HTR-8/SVneo (cell line): ENCODE measurements at regions not wholly inside any gene's neighbourhood (a gene's known extent, or its start where the extent isn't known, plus 50 kb on each side); places are given as distances from the start of the nearest gene placed in this dataset.

Source experiments
- DNase-seq: peaks from one replicate; pipeline ENCODE4 v3.0.0; 2011; ENCODE audit warnings: low spot score, mixed read lengths; ENCODE audit not compliant: insufficient read length
- FAIRE-seq: peaks from 2 replicates; lab custom pipeline; 2011; peaks lifted over from hg19 to GRCh38; lab: Jason Lieb, UNC

DNA sequence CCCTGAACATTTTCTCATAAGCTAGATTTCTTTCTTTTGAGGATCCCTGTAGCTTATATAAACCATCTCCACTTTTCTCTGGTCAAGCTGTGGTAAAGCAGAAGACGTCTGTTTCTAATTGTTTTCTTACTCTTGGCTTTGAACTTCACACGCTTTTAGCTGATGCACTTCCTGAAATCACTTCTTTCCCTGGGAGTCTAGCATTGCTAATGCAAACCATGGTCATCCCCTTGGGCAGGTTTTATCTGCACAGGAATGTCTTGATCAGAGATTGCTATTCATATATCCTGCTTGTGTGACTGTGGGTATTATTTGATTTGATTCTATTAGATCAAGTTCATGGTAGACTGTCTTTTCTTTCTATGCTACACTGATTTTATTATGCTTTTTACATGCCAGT is 199.2 kb upstream of the POU2AF2 start:
- DNase-seq (no peak), FAIRE-seq (no peak)

DNA sequence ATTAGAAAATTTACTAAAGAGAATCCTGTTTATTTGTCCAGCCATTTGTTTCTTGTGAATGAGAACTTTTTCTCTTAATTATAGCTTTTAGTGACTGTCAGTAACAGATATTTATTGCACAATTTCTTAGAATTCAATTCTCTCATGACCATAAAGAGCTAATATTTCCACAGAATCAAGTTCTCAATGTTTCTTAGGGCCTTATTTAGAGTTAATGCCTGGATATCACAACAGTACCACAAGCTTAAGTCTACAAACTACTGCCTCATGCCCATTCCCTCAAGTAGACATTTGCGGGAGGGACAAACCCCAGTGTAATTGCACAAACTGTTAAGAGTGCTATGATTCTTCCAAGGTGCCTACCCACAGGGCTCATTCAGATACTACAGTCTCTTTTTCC is 199.7 kb upstream of the POU2AF2 start:
- DNase-seq, result no peak
- no peak for FAIRE-seq

DNA sequence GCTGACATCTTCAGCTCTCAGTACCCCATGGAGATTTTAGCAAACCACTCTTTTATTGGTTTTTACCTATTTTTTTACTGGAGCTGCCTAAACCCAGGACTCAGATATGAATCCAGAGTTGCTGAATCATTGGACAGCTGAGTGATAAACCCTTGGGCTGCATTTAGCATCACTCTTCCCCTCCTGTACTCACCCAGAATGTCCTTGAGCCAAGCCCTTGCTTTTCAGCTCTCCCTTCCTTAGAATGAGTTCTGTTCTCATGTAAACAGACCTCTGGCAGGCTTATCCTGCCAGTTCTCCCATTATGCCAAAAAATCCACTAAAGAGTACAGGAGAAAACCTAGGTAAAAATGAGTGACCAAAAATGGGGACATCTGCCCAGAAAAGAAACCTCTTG is 200.1 kb upstream of the POU2AF2 start:
- FAIRE-seq (no peak), DNase-seq (no peak)

DNA sequence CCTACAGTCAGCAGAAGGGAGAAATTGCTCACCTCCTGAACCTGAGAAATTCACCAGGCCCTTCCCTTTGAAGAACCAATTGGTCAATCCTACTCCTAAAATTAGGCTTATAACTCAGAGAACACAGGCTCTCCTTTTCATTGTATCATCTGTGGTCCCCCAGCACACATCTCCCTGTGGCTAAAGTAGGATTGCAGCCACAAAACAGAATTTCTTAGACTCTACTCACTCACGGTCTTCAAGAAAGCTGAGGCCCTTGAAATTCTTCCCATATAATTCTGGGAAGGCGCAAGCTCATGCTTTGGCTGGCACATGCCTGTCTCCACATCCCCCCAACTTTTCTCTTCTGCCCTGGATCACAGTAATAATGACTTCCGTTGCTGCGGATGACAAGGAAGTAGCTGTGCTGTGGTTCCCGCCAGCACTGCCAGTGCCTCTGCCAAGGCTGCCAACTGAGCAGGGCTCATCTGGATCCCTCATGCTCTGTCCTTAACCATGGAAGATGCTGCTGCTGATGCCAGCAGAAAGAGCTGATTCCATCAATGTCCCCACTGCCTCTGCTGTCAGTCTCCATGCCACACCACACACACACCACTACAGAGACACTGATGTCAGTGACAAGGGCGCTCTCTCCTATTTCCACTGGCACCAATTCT is 200.6 kb upstream of the POU2AF2 start:
- FAIRE-seq, result no peak

DNA sequence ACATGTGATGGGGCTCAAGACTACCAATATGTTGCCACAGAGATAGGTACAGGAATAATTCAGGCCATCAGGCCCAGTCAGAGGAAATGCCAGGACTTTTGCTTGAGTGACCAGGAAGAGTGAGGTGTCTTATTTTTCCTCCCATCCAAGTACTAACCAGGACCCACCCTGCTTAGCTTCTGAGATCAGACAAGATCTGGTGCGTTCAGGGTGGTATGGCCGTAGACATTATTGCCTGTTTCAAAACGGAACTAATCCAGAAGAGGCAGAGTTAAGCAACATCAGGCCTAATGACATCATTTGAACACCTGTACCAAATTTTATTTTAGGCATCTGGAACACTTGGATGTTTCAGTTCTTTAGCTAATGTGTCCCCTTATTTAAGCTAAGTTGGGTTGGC is 205.5 kb upstream of the POU2AF2 start:
- FAIRE-seq (no peak), DNase-seq (no peak)

More for the DNA sequence above, 200.6 kb upstream of the POU2AF2 start:
- no peak for DNase-seq

DNA sequence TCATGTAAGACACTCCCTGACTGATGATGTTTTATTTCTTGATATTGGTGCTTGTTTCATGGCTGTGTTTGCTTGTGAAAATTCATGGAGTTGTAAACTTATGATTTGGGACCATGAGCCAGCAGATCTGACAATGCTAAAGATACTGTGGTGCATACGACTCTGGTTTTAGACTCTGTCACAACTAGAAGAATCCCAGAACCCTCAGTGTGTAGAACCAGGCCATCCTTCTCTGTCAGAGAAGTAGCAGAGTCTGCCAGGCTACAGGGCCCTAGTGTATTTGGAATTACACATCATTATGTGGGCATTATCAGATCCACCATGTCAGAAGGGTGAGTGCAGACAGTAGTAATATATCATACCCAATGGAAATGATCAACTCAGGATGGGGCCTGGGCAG is 209.8 kb upstream of the POU2AF2 start:
- DNase-seq, result no peak
- no peak for FAIRE-seq

DNA sequence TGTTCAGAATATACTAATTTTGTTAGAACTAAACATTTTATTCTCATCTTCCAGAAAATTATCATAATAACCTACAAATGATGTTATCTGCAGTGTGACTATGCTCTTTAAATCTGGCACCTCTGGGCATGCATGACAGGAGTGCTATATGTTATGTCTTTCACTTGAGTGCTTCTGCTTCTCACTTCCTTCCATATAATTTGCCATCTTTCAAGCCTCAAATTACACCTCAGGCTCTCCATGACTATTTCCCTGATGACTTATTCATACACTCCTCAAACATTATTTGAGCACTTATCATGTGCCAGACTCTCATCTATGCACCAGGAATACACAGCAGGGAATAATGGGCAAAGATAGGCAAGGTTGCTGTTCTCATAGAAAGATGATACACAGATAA is 219.3 kb upstream of the POU2AF2 start:
- FAIRE-seq, result no peak
- DNase-seq, result no peak

DNA sequence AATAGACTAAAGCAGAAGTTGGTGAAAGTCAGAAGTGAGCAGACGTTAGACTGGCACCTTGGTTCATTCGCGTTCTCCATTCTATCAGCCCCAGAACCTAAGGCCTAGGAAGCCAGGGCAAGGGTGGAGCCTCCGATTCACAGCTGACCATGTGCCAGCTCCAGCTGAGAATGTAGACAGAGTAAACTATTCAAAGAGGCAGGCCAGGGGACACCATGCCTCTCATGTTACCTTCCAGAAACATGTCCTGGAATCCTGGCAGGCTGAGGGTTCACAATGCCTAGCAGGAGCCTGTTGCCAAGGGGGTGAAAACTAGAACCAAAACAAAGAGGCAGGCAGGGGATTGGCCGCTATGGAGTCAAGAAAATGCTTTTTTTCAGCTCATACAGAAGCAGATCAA is 224.4 kb upstream of the POU2AF2 start:
- FAIRE-seq, result no peak
- DNase-seq, result no peak

DNA sequence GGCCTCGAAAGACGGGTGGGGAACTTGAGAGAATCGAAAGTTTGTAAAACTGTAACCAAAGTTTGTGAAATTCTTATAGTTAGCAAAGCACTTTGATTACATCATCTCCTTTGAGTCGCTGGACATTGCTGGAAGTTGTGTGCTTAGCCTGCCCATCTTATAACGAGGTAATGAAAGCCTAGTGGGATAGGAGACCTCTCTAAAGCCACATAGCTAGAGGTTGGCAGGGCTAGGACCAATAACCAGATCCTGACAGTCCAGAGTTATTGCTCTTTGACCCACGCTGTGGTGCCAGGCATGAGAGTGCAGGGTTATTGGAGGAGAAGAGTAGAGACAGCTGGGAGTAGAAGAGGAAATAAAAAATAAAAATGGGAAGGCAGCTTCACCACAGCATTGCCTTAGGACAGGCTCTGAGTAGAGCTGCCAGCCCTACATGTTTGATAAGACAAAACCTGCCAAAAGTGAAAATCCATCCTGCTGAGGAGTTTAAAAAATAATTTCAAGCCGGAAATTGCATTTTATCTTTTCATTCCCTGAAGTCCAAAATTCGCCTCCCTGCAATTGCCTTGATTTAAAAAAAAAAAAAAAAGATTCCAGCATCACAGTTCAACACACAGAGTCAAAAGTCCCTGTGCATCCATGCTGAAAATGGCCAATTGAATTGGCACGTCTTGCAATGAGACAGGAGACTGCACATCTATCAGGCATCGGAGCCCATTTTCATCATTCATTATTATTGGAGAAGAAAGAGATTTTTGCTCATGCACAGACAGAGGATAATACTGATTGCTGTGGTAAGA is 225.5 kb upstream of the POU2AF2 start:
- FAIRE-seq (no peak), DNase-seq (no peak)

DNA sequence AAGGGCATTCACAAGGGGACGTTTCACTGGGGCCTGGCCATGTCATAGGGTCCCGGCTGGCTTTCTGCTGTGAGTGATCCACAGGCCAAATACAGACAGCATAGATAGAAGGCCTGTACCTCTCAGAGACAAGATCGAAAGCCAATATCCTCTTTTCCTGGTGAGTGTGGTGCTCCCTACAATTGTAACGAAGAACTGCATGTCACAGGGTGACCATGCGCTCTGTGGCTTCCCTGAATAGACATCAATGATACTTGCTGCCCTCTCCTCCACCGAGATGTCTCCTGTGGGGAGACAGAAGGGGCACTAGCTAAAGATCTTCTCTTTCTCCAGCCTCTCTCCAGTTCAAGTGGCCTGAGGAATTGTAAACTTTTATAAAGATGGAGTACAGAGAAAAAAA is 226.1 kb upstream of the POU2AF2 start:
- FAIRE-seq (no peak), DNase-seq (no peak)

DNA sequence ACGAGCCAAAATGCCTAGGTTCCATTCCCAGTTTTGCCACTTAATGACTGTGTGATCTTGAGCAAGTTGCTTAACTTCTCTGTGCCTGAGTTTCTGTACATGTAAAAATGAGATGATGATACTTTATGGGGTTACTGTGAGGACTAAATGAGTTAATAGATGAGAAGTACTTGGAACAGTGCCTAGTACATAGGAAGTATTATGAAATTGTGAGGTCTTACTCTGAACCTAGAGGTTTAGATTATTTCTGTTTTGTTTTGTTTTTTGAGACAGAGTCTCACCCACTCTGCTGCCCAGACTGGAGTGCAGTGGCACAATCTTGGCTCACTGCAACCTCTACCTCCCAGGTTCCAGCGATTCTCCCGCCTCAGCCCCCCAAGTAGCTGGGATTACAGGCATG is 227.0 kb upstream of the POU2AF2 start:
- FAIRE-seq (no peak), DNase-seq (no peak)

DNA sequence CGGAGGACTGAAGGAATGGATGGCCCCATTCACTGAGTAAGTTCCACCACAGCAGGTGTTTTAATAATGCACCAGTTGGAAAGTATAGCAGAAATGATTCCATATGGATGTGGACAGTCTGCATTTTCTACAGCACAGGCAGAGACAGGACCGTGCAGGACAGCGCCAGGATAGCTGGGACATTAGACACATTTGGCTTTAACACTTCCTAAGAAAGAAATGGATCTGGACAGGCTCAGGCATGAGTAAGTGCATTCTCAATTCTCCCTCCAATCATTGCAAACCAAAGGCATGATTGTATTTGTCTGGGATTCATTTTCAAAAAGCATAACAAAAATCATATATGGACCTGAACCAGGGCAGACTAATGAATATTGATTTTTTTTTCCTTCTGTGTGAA is 233.0 kb upstream of the POU2AF2 start:
- DNase-seq (no peak), FAIRE-seq (no peak)

DNA sequence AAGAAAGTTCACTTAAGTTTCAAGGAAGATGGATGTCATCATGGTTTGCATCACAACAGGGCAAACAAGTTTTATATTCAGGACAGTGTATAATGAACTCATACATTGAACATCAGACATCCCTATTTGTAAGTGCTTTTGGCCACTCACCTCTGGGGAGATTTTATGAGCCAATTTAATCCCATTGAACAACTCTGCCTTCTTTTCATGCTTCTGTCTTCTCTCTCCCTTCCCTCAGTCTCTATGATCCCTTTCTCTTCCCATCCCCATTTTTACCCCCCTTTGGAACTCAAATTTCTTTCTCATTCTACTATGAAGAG is 234.3 kb upstream of the POU2AF2 start:
- DNase-seq (no peak), FAIRE-seq (no peak)

DNA sequence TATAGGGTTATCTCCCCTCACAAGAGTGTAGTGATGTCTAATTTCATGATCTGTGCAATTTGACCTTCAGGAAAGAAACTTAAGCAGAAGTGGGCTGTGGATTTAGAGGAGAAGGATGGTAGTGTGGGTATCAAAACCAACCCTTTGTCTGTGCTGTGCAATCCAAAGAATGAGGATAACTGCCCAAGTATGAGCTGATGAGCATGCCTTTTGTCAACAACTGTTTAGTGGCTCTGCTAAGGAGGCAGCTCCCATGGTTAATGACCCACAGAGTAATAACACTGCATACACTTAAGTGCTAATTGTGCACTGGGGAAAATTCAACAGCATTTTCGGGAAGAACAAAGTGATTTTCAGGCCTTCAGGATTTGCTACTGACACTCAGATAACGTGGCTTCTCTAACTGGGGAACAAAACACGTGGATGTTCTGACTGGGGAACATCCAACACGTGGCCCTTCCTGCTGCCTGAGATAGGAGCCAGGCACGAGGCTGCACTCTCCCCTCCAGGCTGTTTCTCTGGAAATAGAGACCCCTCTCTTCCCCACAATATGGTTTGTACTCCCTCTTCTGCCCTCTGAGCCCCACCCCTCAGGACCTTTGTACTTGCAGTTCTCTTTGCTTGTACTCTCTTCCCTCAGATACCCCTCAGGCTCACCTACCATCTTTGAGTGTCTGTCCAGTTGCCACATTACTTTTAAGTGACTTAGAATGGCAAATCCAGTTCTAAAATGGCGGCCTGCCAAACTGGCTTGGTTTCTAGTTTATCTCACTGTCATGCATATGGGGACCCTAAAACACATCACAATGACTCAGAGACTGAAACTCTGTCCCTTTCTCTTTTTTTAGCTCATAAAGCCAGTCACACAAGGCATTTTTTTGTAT is 234.9 kb upstream of the POU2AF2 start:
- DNase-seq, result no peak
- no peak for FAIRE-seq

DNA sequence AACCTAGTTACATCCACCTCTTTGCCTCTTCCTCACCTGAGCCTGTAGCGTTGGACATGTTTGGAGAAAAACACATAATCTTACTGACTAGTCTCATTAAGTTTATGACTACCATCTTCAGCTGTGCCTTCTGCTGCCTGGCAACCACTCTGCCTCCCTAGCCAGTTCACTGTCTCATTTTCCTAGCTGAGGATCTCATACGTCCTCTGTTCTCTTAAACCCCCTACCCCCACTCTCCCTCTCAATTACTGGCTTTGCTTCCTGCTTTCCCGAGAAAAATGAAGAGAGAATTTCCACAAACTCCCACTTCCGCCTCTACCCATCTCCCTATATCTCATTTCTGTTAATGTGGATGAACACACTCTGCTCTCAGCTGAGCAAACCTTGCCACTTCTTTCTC is 239.3 kb upstream of the POU2AF2 start:
- DNase-seq, result no peak
- FAIRE-seq, result no peak

DNA sequence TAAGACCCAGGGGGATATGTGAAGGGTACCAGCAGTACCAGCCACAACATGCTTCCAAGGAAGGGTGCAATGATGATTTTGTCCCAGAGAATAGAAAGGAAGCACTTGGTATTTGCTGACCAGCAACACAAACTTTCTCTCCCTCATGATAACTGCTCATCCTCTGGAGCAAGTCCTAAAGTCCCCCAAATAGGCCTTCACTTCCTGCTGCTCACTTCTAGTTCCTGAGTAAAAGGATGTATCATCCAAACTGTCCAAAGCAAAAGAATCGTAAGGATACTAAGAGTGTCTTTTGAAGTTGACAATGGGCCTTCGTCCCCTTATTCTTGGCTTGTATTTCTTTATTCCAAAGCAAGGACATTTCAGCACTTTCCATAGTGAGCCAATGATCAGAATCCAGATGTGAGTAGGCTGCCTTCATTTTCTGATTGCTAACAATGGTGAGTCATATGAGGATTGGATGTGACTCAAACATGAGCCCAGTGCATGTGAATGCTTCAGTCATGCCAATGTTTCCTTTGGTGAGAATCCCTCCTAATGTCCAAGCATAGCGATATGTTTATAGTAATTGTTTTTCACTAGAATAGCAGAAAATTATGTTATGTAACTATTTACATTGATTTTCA is 243.4 kb upstream of the POU2AF2 start:
- no peak for FAIRE-seq
- no peak for DNase-seq

DNA sequence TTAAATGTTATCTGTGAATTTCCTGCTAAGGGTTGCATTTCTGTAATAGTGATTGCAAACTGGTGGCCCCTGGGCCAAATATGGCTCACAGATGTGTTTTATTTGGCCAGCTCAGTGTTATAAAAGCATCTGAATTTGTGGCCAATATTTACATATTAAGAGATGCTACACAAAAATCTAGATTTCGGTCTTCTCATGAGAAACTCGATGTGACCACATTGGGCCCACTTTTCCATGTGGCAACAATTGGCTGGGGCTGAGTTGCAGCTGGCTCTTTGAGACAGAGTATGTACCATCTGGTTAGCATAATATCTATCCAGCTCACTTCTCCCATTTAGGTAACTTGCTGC is 244.5 kb upstream of the POU2AF2 start:
- no peak for FAIRE-seq

DNA sequence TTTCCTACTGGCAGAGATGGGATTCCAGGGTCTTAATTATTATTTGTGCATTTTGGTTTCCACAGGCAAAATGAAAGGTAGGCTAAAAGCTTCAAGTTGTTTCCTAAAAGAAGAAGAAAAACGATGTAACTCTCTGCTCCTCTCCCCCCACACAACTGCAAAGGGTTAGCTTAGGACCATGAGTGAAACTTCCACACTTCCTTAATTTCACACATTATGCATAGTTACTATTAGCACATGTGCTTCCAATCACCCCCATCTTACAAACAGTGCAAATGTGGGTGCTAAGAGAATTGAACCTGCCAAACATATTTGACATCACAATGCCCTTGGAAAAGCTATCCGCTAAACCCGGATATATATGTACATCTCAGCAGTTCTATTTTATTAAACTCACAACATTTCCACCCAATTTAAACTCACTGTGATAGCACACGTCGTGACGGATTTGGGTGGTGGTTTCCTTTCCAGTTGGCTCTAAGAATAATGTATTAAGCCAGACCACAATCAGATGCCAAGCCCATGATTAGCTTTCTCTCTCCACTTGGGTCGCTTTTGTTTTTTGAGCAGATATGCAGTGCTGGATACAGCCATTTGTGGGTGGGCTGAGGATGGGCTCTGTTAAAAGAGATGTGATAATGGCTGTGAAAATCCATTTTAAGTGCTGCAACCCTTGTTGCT is 245.0 kb upstream of the POU2AF2 start:
- DNase-seq, result no peak

More for the DNA sequence above, 244.5 kb upstream of the POU2AF2 start:
- DNase-seq, result no peak

DNA sequence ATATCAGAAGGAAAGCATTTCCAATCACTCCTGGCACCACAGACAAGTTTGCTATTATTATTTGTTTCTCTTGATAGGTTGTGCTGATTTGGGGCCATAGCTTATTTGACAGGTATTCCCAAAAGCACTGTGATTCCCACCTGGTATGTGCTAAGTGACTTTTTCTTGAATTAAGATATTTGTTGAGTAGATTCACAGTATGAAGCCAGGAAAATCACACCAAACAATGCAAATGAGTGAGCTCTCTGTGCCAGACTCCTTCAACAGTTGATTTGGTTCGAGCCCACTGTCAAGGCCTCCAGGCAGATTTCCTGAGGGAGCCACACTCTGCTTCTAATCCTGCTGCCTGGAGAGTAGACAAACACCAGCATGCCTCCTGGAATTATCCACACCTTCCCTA is 253.0 kb upstream of the POU2AF2 start:
- FAIRE-seq (no peak), DNase-seq (no peak)

More for the DNA sequence above, 245.0 kb upstream of the POU2AF2 start:
- FAIRE-seq, result no peak

DNA sequence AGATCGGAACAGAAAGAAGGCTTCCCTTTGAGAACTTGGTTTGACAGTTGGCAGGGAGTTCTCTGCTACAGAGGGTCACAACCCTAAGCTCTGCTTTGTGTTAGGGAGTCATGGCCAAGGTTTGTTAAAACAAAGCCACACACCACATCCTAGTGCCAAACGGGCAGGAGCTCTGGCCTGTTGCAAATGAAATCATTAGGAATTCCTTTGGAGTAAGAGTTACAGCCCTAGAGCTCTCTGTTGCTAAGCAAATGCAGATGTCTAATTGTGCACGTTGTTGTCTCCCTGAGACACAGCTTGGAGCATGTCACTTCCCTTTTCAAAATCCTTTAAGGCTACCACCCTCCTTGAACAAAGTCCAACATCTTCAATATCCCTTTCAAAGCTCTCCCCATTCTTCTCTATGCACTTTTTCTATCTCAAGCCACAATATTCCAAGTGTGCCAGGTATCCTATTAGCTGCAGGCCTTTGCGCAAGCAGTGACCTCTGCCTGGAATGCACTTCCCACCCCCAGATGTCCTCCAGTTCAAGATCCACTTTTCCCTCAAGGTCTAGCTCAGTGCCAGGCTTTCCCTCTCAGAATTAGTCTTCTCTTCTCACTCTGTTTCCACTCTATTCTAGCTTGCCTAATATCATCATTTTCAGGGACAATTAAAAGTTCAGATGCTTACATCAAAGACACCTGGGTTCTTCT is 253.7 kb upstream of the POU2AF2 start:
- FAIRE-seq, result no peak
- no peak for DNase-seq
